Activated CD4-positive, CD25-positive, alpha-beta regulatory T cell treated with anti-CD3 and anti-CD28 coated beads, Interleukin-2, amount 50 U/mL, for 24 hours (primary cell): ENCODE measurements at regions not wholly inside any gene's neighbourhood (a gene's known extent, or its start where the extent isn't known, plus 50 kb on each side); places are given as distances from the start of the nearest gene placed in this dataset.

ENCODE experiments used
- ATAC-seq, 2 donors: fragments of 150-1000 bp; cut with Tn5 transposase; one replicate each; pipeline ENCODE4 v1.10.0; 2021; ENCODE audit warnings: mild to moderate bottlenecking in 1 of 2, moderate library complexity in 1 of 2

DNA sequence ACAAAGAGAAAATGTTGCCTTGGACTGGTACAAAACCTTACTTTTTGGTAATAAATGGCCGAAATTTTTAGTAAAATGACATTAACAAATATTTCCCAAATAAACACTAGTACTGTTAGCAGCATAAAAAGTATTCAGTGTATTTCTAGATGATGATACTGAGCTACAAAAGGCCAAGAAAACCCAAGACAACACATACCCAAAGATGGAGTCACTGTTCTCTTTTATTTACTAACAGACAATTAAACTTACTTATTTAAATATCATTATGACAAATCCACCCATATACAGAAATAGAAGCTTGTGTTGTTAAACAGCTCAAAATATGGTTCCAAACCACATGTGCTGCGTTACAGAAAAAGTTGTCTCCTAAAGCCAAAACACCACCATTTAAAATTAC is 239.9 kb downstream of the ZEB2 start:
- ATAC-seq: no peak

- no peak for ATAC-seq
Measured at GRCh38 chr2:144279165-144279564, 240.8 kb downstream of the ZEB2 start.

DNA sequence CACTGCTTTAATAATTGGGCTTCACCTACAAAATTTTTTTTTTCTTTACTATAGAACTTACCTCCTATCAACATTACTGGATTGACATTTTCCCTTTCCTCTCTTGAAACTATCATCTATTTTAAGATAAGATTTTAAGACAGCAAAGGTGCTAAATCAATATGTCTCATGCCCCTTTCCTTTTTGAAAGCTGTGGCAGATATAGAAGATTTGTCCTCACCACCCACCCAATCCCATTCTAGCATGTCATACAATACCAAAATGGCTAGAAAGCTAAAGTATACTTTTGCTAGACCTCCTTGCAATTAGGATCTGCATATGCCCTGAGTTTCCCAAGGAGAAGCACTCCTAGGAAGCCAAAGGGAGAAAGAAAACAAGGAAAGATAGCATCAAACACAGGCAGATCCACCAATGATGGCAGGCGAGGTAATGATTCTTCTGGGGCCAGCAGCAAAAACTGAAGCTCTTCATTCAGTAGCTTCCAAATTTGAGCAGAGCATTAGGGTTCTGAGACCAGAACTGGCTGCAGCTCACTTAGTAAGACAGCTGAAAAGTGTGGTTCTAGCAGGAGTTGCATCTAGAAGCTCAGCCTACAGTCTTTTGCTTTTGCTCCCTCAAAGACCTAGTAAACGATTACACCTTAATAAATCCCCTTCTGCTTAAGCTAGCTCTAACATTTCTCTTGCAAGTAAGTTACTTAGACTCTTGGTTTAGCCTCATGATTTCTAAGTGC is 242.1 kb downstream of the ZEB2 start:
- ATAC-seq: no peak

DNA sequence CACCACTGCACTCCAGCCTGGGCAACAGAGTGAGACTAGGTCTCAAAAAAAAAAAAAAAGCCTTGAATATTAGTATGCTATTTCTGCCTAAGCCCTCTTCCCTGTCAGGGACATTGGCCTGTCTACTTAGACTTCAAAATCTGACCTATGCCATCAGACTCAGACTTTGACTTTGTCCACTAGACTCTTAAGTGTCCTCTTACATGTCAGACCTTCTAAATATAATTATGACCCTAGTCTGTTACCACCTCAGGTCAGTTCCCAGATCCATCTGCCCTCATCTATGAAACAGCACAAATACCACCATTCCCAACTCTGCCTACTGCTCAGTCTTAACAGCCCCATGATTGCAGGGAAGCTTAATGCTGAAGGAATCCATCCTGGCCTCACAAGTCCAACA is 244.6 kb downstream of the ZEB2 start:
- no peak for ATAC-seq

DNA sequence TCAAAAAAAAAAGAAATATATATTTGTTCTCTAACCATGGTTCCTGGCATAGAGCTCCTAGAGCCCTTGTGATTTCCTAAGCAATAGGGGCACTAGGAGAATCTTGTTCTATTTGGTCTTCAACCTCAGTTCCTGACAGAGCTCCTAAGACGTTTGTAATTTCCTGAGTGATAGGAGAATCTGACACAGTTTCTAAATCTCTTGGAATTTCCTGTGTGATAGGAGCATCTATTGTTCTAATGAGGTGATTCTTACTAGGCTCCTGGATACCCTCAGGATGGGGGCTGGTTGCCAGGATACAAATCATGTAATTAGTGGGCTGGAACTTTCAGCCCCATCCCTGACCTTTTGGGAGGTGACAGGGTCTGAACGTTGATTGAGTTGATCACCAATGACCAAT is 245.8 kb downstream of the ZEB2 start:
- no peak for ATAC-seq

GRCh38 chr2:144270951-144271350 is 249.0 kb downstream of the ZEB2 start:
- ATAC-seq: no peak

DNA sequence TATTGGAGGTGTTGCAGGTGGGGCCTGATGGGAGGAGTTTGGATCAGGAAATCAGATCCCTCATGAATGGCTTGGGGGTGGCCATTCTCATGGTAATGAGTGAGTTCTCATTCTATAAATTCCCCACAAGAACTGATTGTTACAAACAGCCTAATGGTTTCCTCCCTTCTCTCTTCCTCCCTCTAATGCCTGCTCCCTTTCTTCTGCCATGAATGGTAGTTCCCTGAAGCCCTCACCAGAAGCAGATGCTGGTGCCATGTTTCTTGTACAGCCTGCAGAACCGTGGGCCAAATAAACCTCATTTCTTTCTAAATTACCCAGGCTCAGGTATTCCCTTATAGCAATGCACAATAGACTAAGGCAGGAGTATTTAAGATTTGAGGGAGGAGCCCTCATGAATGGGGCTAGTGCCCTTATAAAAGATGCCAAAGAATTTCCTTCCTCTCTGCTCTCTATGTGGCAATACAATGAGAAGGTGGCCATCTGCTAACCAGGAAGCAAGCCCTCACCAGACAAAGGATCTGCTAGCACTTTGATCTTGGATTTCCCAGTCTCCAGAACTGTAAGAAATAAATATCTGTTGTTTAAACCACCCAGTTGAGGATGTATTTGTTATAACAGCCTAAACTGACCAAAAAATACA is 251.8 kb downstream of the ZEB2 start:
- no peak for ATAC-seq

GRCh38 chr2:144267239-144267638 is 252.7 kb downstream of the ZEB2 start:
- ATAC-seq: peak in 1 of 2 donors; percentile 41

DNA sequence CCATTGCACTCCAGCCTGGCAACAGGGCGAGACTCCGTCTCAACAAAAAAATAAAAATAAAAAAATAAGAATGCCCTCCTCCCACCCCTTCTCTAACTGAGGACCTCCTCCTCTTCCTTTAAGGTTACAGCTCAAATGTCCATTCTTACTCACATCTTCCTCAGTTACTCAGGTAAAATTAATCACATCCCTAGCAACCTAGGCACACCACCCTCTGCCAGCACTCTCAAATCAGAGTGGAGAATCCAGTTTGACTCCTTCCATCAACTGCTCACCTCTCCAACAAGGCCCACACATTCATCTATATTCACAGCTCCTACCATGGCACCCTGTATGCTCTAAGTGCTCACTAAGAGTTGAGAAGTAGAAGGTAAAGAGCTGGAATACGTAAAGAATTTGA is 254.3 kb downstream of the ZEB2 start:
- ATAC-seq: no peak

DNA sequence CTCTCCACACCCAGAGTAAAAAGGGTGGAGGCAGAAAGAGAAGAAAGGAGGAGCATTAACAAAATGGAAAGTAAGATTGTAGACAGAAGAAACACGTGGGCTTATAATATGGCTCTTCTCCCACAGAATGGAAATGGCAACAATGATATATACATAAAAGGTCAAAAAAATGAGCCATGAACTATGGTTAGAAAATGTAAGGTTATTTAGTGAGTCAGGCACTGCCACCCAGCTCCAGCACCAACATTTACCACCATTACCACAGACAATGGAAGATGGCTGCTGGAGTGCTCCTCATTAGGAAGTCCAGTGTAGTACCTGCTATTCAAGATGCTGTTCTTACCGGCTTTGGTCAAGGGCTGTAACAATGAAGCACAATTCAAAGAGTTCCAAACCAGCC is 258.0 kb downstream of the ZEB2 start:
- no peak for ATAC-seq

DNA sequence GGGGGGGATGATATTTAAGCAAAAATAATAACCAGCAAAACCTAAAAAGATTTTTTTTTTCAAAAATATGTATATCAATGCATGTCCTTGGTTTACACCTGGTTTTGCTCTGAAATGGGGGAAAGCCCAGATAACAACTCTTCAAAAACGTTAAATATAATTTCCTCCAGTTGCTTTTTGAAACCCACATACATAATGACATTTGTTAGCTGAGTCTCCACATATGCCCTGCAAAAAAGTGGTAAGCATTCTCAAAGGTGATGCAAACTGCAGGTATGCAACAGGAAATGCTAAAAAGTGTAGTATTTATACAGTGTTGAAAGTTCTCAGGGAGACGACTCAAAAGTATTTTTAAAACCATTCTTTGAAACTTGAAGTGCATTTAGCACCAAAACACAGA is 258.6 kb downstream of the ZEB2 start:
- ATAC-seq: no peak

- ATAC-seq: no peak
Measured at GRCh38 chr2:144259332-144259731, 260.6 kb downstream of the ZEB2 start.

DNA sequence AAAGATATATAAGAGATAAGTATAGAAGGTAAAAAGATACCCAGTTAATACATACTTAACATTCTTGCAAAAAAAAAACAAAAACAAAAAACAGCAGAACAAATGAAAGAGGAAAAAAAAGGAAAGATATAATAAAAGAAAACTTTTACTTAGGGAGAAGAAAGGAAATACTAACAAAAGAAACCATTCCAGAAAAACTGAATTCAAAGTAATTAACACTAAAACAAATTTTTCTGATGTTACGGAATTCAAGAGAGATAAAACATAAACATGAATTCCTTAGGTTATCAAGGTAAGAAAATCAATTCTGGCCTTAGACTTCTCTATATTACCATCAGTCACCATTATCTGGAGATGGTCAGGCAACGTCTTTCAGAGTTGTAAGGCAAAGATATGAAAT is 261.8 kb downstream of the ZEB2 start:
- no peak for ATAC-seq

DNA sequence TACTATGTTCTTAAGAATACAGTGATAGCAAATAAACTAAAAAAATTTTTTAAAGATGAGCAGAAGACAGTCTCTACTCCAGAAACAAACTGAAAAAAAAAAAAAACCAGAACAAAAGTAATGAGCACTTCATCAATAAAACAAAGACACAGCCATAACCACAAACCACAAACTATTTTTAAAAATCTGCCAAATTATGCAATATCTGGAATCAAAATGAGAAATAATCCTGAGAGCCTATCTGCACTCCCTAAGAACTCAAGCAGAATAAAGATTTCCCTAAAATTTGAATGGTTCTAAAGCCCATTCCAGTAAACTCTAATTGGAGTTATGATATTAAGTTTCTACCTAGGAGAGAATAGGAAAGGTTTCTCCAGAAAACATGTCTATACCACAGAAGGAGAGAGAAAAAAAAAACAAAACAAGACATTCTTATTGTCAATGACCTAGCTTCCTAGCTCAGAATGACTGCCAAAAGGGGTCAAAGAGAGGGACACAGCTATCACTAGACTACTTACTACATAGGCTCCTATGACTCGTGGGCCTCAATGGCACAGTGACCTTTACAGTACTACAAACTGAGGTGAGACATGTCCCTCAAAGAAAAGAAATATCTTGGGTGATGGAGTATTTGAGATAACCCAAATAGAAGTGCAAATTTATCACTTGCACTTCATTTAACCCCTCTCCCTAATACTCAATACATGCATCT is 262.8 kb downstream of the ZEB2 start:
- peak in 1 of 2 donors; percentile 38 for ATAC-seq

- no peak for ATAC-seq
Measured at GRCh38 chr2:144254342-144255235, 265.3 kb downstream of the ZEB2 start.

GRCh38 chr2:144253743-144254142 is 266.2 kb downstream of the ZEB2 start:
- no peak for ATAC-seq

DNA sequence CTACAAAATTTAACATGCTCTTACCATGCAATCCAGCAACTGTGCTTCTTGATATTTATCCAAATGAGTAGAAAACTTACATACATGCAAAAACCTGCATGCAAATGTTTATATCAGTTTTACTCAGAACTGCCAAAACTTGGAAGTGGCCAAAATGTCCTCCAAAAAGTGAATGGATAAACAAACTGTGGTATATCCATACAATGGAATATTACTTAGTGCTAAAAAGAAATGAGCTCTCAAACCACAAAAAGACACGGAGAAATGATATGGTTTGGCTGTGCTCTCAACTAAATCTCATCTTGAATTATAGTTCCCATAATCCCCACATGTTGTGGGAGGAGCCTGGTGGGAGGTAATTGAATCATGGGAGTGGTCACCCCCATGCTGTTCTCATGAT is 267.2 kb downstream of the ZEB2 start:
- ATAC-seq: no peak

DNA sequence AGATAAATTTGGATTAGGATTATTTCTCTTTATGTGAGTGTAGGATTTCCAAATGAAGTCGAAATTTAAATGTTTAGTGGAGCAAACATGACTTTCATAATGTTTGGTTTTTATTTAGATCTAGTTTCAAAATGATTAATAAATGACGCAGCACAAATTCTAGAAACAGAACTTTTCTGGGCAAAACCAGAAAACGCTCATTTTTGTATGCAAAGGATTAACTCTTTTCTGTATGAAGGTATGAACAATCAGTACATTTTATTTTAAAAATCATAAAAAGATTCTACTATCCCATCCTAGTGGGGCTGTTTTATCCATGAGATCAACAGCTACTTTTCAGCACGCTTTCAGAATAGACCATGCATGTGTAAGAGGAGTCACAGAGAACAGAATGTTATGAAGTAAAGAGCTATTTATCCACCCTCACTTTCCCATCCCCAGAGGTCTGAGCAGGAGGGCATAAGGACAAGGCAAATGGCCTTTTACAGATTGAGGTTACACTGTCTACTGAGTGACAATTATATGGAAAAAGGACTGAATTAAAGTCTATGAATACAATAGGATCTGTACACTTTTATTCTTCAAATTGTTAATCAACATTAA is 270.8 kb downstream of the ZEB2 start:
- no peak for ATAC-seq

GRCh38 chr2:144248350-144249034 is 271.4 kb downstream of the ZEB2 start:
- no peak for ATAC-seq

DNA sequence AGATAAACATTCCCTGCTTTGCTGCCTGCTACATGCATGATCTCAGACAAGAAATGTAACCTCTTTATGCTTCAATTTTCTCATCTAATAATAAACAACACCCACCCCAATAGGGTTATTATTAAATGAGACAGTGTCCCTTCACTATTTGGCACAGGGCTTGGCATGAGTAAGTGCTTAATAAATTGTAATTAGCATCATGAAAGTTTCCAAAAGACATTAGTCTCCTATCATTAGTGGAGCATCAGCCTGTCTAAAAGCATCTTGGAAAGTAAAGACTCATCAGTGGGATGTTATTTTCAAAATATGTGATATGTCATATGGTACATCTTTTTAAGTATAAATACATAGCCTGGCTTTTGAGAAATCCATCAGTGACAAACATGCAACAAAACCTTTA is 275.0 kb downstream of the ZEB2 start:
- ATAC-seq: no peak

- no peak for ATAC-seq
Measured at GRCh38 chr2:144242311-144242710, 277.6 kb downstream of the ZEB2 start.

DNA sequence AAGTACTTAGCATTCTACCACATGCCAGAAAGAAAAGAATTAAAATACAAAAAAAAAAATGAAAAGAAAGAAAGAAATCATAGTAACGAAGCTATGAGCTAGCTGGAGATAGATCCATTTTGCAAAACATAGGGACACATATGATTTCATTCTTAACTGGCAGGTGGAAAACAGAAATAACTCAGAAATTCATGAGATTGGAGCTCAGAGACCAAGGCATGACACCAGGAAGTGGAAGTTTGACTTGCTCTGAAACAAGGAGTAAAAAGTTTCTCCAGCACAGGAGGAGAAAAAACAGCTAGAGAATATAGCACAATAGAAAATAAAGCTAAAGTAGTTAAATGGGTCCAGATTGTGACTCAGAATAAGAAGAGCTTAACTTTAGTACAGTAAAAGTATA is 278.1 kb downstream of the ZEB2 start:
- ATAC-seq: no peak
